Cardiac fibroblast (primary cell): ENCODE measurements at regions not wholly inside any gene's neighbourhood (a gene's known extent, or its start where the extent isn't known, plus 50 kb on each side); places are given as distances from the start of the nearest gene placed in this dataset.

ENCODE experiments used
- DNase-seq, 2 donors: peaks; one replicate each; pipeline versions ENCODE4 v3.0.0 to v3.0.0-alpha.2; 2010; ENCODE audit warnings: low read depth in 2 of 2
- H3K4me3 ChIP-seq, 2 donors: replicated peaks in 1 of 2; 1 replicate in 1 of 2; 2 replicates in 1 of 2; pipeline ENCODE4 v1.5.1; 2011; ENCODE audit warnings: low read depth in 2 of 2, low read length in 2 of 2, mild to moderate bottlenecking in 2 of 2, moderate library complexity in 1 of 2
- TF ChIP-seq, protein P1 (sequence below): IDR thresholded peaks from one replicate; pipeline ENCODE4 v1.5.1; 2011; ENCODE audit warnings: low read depth, mild to moderate bottlenecking, low read length, inconsistent platforms

DNA sequence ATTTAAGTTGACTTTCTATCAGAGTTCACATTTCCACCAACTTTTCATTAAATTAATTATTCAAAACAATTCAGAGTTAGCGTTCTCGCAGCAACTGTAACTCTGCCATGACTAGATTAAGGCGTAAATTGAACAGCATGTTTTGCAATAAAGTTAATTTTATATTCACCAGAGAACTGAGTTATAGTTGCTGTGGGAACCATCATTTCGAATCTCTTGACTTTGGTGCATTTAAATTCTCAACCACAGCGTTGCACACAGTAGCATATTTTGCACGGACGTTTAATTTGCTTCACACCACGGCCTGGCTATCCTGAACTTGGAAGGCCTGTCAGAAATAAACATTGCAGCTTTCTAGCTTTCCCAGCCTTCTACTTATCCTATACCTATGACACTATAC is 144.3 kb upstream of the WWC1 start:
- H3K4me3 ChIP-seq: no peak overlapping the region
- TF ChIP-seq, protein P1, sequence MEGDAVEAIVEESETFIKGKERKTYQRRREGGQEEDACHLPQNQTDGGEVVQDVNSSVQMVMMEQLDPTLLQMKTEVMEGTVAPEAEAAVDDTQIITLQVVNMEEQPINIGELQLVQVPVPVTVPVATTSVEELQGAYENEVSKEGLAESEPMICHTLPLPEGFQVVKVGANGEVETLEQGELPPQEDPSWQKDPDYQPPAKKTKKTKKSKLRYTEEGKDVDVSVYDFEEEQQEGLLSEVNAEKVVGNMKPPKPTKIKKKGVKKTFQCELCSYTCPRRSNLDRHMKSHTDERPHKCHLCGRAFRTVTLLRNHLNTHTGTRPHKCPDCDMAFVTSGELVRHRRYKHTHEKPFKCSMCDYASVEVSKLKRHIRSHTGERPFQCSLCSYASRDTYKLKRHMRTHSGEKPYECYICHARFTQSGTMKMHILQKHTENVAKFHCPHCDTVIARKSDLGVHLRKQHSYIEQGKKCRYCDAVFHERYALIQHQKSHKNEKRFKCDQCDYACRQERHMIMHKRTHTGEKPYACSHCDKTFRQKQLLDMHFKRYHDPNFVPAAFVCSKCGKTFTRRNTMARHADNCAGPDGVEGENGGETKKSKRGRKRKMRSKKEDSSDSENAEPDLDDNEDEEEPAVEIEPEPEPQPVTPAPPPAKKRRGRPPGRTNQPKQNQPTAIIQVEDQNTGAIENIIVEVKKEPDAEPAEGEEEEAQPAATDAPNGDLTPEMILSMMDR: no peak
- DNase-seq: no peak

- TF ChIP-seq, protein P1: no peak
Measured at GRCh38 chr5:168147568-168148360, 143.7 kb upstream of the WWC1 start.

DNA sequence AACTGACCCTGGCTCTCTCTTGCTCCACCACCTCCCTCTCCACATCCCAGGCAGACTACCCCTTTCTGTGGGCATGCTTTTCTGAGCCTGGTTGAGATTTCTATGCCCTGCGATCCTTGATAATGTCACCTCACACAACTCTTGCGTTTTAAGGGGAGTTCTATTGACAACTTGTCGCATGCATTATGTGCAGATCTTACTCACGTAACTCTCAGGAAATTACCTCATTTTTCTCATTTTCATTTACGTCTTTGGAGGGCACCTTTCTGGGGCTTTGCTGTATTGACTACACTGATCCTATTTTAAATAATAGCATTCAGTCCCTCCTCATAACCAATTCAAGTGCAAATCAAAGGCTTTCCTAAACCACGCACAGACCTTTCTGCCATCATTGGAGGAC is 140.4 kb upstream of the WWC1 start:
- TF ChIP-seq, protein P1: no peak
- H3K4me3 ChIP-seq: no peak overlapping the region
- DNase-seq: no peak

More at GRCh38 chr5:168147568-168148360, 143.7 kb upstream of the WWC1 start:
- H3K4me3 ChIP-seq: no peak overlapping the region
- no peak for DNase-seq

GRCh38 chr5:168152660-168153059 is 138.8 kb upstream of the WWC1 start:
- TF ChIP-seq, protein P1: no peak
- DNase-seq: no peak
- H3K4me3 ChIP-seq: no peak overlapping the region

DNA sequence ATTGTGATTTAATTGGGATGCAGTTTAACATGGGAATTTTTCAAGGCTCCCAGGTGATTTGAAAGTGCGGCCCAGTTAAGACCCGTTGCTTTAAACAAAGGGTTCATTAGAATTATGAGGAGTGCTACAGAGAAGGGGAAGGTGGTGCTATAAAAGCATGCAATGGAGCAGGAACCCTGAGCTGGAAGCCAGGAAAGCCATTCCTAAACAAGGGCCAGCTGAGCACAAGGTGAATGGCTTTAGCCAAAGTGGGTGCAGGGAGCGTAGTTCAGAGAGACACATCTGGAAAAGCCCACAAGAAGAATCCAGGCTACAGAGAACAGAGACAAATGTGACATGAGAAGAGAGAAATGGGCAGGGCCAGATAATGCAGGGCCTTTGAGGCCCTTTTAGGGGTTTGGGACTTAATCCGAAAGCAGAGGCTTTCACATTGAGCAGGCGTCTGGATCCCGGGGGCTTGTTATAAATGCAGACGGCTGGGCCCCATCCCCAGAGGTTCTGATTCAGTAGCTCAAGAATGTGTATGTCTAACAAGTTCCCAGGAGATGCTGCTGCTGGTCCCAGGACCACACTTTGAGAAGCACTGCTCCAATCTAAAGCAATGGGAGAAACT is 138.1 kb upstream of the WWC1 start:
- no peak for DNase-seq
- H3K4me3 ChIP-seq: no peak overlapping the region
- TF ChIP-seq, protein P1: no peak

GRCh38 chr5:168153876-168154270 is 137.6 kb upstream of the WWC1 start:
- TF ChIP-seq, protein P1: no peak
- no peak overlapping the region for H3K4me3 ChIP-seq
- DNase-seq: no peak
